DMS53 treated with DMSO at 0.1 percent for 48 hours (cell line): ENCODE measurements at regions not wholly inside any gene's neighbourhood (a gene's known extent, or its start where the extent isn't known, plus 50 kb on each side); places are given as distances from the start of the nearest gene placed in this dataset.

Experiments
- DNase-seq: peaks from one replicate; lab custom pipeline; 2025; ENCODE audit not compliant: unreplicated experiment; lab: John Stamatoyannopoulos, UW

DNA sequence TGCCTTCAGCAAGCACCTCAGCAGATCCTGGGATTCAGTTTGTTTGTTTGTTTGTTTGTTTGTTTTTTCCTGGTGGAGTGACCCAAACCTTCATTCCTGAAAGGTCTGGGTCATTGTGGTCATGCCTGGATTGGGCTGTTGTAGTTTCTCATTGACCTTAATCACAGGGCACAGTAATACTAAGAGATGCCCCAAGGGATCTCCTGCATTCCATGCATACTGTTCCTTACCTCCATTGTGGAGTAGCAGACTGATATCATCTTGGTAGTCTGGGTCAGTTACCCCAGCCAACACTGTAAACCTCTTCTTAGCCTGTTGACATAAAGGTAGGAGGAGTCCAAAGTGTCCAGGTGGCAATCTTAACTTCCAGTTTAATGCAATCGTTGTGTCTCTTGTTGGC lies 1466.7 kb upstream of the CDH9 start:
- DNase-seq = no peak

- DNase-seq = no peak
These were observed 1462.1 kb upstream of the CDH9 start for GRCh38 chr5:28500511-28500910.

DNA sequence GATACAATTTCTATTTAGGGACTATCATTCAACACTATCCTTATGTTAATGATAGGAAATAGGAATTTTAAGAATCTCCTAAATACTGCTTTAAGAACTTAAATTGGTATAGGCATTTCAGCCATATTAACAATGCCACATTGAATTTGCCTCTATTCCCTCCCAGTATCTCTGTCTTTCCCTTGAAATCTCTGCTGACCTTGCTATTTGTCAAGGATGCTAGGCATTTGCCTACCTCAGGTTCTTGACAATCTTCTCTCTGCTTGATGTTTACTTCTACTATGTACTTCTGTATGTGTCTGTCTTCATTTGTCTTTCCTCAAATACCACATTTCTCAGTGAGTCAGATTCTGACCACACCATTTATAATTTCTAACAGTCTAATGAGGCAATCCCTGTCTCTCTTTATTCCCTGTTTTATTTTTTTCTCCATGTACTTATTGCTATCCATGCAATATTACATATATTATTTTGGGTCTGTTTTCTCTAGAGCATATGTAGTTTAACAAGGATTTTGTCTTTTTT lies 1461.4 kb upstream of the CDH9 start:
- DNase-seq = no peak

DNA sequence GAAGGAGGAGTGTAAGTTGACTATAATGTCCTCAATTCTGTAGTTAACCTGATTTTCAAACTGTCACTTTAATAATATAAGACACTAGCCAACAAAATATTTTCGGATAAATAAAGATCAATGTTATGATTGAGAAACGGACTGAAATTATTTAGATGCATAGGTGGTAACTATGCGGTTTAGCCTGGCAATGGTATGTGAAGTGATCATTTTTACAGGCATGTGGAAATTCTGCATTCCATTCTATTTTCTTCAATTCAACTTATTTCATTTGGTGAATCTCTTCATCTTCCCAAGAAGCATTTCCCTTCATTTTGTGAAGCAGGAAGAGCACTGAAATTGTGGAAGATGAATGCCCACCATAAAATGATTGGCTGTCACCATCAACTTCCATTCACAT lies 1457.5 kb upstream of the CDH9 start:
- DNase-seq = no peak

GRCh38 chr5:28493456-28493855 lies 1455.1 kb upstream of the CDH9 start:
- no peak for DNase-seq

DNA sequence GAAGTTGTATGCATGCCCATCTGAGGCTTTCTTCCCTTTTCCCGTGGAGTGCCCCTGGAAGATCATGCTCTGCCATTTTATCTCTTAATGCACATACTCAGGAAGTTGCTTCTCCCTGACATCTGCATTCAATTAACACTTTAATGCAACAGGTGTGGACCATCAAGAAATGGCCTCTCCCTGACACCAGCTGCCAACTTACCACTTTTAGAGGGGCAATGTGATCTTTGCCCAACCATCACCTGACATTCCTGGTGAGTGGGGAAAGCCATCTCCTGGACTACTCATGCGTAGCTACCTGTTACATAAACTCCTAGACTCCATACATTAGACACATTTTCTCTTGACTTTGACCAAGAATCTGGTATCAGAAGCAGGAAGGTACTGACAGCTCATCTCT lies 1450.4 kb upstream of the CDH9 start:
- DNase-seq = no peak

DNA sequence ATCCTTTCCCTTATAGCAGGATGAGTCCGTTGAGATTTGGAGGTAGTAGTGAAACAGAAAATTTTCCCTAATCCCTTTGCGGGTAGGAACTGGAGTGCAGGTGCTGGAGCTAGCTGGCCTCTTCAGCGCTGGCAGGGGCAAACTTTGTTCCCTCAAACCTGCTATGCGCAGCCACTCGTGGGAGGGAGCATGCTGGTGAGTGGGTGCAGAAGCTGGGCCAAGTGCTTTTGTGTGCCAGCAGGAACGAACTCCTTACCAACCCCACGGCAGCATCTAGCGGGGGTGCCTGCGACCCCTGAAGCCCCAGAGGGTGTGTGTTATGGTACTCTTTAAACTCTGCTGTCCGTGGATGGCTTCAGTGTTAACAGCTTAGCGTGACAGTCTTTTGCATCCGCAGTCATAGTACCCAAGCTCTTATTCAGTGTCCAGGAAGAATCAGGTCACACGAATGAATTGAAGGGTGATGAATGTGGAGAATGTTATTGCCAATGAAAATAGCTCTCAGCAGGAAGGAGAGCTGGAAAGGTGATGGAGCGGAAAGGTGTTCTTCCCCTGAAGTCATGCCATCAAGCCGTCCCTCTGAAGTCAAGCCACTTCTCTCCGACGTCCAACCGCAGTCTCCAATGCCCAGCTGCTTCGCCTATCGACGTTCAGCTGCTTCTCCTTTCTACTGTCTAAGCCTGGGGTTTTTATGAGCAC lies 1445.1 kb upstream of the CDH9 start:
- DNase-seq = no peak

GRCh38 chr5:28473531-28474107 lies 1435.2 kb upstream of the CDH9 start:
- peak; percentile 30 for DNase-seq

- no peak for DNase-seq
These were observed 1429.8 kb upstream of the CDH9 start for GRCh38 chr5:28468166-28468565.

- no peak for DNase-seq
These were observed 1425.3 kb upstream of the CDH9 start for GRCh38 chr5:28463728-28464127.

DNA sequence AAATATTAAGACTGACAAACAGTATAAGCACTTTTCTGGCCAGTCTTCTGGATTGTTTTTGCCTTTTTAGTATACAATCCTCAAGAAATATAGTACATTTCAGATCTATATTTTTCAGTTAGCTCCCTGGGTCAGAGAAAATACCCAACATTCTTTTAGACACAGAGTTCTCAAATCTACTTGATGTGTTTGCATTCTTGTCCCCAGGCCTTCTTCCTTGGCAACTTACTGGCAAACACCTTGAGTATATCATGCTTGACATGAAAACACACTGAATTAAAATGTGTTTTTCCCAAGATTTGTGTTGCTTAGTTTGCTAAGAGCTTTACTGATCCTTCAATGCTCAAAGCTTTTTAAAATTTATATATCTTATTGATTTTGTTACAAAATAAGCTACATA lies 1413.1 kb upstream of the CDH9 start:
- no peak for DNase-seq

DNA sequence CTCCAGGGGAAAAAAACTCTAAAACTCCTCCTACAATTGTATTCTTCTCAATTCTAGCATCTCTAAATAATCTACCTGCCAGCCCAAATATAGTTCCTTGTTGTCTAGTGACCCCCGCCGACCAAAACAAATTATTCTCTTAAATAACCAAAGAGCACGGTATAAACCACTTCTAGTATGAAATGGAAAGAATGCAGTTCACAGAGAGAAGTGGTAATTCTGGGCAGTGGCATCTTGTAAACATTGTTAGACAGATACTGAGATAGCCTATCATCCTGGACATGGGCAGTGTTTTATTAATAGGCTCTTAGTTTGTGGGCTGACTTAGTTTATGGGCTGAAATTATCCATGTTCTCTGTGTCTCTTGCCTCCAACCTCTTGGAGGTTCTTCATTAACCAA lies 1412.6 kb upstream of the CDH9 start:
- DNase-seq = no peak

- no peak for DNase-seq
These were observed 1410.4 kb upstream of the CDH9 start for GRCh38 chr5:28448791-28449190.

DNA sequence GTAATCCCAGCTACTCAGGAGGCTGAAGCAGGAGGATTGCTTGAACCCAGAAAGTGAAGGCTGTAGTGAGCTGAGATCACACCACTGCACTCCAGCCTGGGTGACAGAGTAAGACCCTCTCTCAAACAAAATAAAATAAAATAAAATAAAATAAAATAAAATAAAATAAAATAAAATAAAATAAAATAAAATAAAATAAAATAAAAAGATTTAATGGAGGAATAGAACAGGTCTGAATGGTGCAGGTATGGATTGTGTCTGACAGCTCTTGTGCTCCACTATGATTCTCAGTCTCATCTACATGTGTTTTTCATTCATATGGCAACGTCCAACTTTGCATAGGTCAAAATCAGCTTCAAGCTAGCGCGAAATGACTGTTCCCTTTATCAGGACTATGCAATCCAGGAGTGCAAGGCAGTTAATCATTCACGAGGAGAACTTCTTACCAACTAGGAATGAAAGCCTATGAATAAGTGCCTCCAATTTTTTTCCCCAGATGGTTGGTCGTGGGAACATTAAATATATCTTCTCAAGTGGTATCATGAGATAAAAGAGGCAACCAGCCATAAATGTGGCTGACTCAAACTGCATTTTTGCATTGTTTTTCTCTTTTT lies 1392.3 kb upstream of the CDH9 start:
- DNase-seq = no peak

DNA sequence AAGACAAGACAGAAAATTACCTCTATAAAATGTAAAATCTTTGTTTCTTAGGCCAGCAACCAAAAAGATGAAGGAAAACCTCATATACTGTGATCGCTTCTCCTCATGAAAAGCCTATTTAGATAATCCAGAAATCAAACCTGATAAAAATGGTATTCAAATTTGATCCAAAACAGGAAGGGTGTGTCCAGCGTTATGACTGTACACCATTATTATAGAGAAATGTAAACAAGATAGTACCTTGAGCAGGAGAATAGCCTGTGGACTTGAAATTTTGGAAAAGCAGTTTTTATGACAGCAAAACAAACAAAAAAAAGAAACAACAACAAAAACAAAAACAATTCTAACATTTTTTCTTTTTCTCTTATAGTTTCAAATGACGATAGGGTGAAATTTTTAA lies 1382.8 kb upstream of the CDH9 start:
- no peak for DNase-seq

DNA sequence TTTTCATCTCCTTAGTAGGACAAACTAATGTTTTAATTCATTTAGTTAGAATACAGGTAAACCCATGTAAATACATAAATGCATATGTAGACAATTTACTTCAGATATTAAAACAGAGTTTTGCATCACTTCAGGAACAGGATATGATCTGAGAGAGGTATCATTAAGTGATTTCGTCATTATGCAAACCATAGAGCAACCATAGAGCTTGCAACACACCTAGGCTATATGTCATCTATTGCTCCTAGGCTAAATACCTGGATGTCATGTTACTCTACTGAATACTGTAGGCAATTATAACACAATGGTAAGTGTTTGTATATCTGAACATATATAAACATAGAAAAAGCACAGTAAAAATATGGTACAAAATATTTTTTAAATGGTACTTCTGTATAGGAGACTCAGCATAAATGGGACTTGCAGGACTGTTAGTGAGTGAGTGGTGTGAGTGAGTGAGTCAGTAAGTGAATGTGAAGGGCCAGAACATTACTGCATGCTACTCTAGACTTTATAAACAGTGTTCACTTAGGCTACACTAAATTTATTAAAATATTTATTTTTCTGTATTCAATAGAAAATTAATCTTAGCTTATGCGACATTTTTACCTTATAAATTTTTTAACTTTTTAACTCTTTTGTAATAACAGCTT lies 1377.5 kb upstream of the CDH9 start:
- DNase-seq = no peak

- no peak for DNase-seq
These were observed 1376.2 kb upstream of the CDH9 start for GRCh38 chr5:28414619-28415018.

DNA sequence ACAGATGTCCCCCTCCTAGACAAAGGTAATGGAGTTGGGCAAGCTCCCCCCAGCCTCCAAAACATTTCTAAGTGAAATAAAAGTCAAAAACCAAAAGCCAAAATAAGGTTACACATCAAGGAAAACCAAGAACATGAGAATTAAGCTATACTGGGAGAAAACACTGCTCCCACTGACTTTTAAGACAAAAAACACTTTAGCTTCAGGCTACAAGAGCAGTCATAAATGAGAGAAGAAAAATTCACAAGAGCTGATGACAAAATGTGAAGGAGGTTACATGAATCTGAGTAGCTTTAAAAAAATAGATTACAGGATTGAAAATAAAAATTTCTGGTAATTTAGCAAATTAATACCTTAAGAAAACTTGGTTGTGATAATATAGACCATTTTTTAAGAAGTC lies 1370.3 kb upstream of the CDH9 start:
- DNase-seq = no peak

- no peak for DNase-seq
These were observed 1369.8 kb upstream of the CDH9 start for GRCh38 chr5:28408186-28408585.

DNA sequence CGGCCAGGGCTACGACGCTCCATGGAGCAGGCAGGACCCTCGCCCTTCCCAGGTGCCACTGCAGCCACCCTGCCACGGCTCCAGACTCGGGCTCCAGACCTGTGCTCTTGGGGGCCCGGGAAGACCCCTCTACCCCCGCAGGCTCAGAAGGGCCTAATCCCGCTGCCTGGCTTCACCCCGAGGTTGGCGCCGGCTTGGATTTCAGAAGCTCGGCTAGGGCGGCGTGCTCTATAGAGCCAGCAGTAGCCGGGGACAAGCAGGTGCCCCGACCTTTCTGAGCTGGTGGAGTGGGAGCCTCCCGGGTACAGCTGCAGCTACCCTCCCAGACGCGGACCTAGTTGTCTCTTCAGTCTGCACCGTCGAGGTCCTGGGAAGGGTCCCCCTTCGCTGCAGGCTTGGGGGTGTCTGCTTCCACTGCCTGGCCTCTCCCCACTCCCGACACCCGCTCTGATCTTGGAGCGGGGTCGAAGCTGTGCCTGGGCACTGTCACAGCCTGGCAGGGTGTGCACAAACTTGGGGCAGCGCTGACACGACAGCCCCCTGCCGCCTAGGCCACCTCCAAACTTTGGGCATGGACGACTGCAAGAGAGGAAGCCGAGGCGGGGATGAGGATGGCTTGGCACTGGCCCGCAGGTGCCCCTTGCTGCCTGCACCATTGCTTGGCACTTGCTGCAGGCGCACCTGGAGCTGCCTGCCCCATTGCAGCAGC lies 1366.1 kb upstream of the CDH9 start:
- no peak for DNase-seq

- DNase-seq = no peak
These were observed 1365.5 kb upstream of the CDH9 start for GRCh38 chr5:28403846-28404245.
